ENCODE measurements at regions not wholly inside any gene's neighbourhood (a gene's known extent, or its start where the extent isn't known, plus 50 kb on each side); places are given as distances from the start of the nearest gene placed in this dataset.

- TF ChIP-seq CTCF (conservative IDR thresholded peaks at IDR 0.05; ENCODE audit: low read length) = no peak
- DNase-seq (ENCODE audit: low read depth) = no peak
- H3K4me3 ChIP-seq (ENCODE audit: low read length) = no peak overlapping the region
Observed at GRCh38 chr5:145708169-145708568, 127.0 kb downstream of the PRELID2 start.

DNA sequence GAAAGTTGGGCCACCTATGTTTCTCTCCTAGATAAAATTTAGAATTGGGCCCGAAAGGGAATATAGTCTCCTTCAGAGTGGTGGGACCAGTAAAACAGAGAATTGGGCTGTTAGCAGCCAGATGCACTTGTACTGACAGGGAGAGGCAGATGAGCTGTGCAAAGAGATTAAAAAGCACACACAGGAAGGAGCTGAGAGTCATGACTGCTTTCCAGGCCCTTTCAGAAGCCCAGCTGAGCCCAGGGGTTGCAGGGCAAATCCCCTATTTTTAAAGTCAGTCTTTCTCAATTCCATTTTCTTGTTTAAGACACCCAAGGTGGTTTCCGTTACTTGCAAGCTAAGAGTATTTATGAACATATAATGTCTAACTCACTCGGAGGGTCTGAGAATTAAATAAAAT is 130.4 kb downstream of the PRELID2 start:
- no peak for DNase-seq (ENCODE audit: low read depth)
- H3K4me3 ChIP-seq (ENCODE audit: low read length) = no peak overlapping the region
- no peak for TF ChIP-seq CTCF (conservative IDR thresholded peaks at IDR 0.05; ENCODE audit: low read length)

- H3K4me3 ChIP-seq (ENCODE audit: low read length) = no peak overlapping the region
- no peak for DNase-seq (ENCODE audit: low read depth)
- TF ChIP-seq CTCF (conservative IDR thresholded peaks at IDR 0.05; ENCODE audit: low read length) = no peak
Observed at GRCh38 chr5:145703856-145704255, 131.3 kb downstream of the PRELID2 start.

DNA sequence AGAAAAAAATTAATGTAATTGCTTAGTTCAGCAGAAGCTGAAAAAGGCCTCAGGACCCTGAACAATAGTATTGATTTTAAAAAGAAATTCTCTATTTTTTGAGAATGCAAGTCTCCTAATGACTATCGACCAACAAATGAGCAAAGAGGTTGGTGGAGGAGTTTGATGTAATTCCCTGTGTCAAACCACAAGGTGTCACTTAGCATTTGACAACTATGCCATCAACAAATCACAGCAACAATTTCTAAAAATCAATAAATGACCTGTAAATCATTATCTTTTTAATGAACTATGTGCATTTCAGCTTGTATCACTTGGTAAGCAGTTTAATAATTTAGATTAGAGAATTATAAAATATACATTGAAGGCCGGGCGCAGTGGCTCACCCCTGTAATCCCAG is 133.7 kb downstream of the PRELID2 start:
- DNase-seq (ENCODE audit: low read depth) = no peak
- no peak for TF ChIP-seq CTCF (conservative IDR thresholded peaks at IDR 0.05; ENCODE audit: low read length)
- H3K4me3 ChIP-seq (ENCODE audit: low read length) = no peak overlapping the region

DNA sequence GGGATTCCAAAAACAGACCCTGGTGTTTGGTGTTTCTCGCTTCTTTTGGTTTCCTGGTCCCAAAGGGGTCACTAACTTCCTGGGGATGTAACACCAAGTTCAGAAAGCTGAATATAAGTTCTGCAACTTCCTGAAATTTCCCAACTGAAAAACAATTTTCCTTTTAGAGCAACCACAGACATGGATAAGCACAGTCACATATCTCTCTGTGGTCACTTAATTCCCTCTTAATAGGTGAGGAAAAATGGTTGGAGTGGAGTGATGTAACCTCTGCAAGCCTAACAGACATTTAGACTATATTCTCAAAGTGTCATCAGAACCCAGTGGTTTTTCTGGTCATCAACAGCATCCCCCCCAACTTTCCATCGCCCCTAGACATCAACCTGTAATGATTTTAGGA is 135.3 kb downstream of the PRELID2 start:
- no peak for DNase-seq (ENCODE audit: low read depth)
- no peak overlapping the region for H3K4me3 ChIP-seq (ENCODE audit: low read length)
- TF ChIP-seq CTCF (conservative IDR thresholded peaks at IDR 0.05; ENCODE audit: low read length) = no peak

GRCh38 chr5:145697251-145697990 is 137.7 kb downstream of the PRELID2 start:
- TF ChIP-seq CTCF (conservative IDR thresholded peaks at IDR 0.05; ENCODE audit: low read length) = peak; percentile 62
- no peak overlapping the region for H3K4me3 ChIP-seq (ENCODE audit: low read length)
- peak; percentile 37 for DNase-seq (ENCODE audit: low read depth)

DNA sequence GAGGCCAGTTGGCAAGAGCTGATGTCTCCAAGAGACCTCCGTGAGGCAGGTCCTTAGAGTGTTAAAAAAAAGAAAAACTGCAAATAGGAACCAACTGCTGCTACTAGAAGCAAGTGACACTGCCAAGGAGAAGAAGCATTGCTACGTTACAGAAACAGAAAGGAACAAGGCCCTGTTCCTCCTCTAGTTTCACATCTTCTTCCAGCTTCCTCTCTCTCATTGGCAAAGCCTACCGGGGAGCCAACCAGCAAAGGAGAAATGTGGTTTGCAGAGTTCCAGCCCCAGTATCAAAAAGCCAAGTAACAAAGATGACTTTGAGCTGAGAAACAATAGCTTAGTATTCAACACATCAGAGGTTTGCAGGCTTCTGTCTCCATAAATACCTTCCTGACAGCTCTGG is 145.9 kb downstream of the PRELID2 start:
- no peak overlapping the region for H3K4me3 ChIP-seq (ENCODE audit: low read length)
- no peak for DNase-seq (ENCODE audit: low read depth)
- no peak for TF ChIP-seq CTCF (conservative IDR thresholded peaks at IDR 0.05; ENCODE audit: low read length)

Data from AG10803 (cell line).